ENCODE measurements at regions not wholly inside any gene's neighbourhood (a gene's known extent, or its start where the extent isn't known, plus 50 kb on each side); places are given as distances from the start of the nearest gene placed in this dataset.

GRCh38 chr3:190972196-190972595 is 109.7 kb upstream of the GMNC start:
- WGBS, 2 experiments (ENCODE audit: extremely low coverage in 2 of 2, insufficient read length in 1 of 2) = no CpG with 5 or more reads among the region's 5 CpGs
- Histone ChIP-seq H2AK5ac (ENCODE audit: low read depth, low read length) (no peak overlapping the region), H3K56ac (ENCODE audit: extremely low read depth, insufficient read depth, low read length) (no peak overlapping the region), H3K4me2 (ENCODE audit: low read depth, low read length) (no peak overlapping the region), H3K9me3 (ENCODE audit: control insufficient read depth, insufficient read depth, low read length) (no peaks in the 10 kb centered on the region), H4K8ac (ENCODE audit: low read depth in 2 of 2, low read length in 2 of 2) (no peak overlapping the region), H2AK9ac (replicated peaks; ENCODE audit: low read depth, low read length, poor library complexity) (no peak overlapping the region), H3K18ac (ENCODE audit: low read depth, low read length) (no peak overlapping the region), H3K9ac (ENCODE audit: low read depth, low read length) (no peak overlapping the region), H2BK120ac (ENCODE audit: low read depth, low read length) (no peak overlapping the region), H2BK20ac (ENCODE audit: low read depth, low read length) (no peak overlapping the region), H3K14ac (replicated peaks; ENCODE audit: low read depth, low read length) (no peak overlapping the region), H4K20me1 (ENCODE audit: insufficient read depth, low read length) (no peaks in the 10 kb centered on the region), H3K9me1 (ENCODE audit: insufficient read depth, low read length) (no peaks in the 10 kb centered on the region), H4K5ac (ENCODE audit: low read depth, low read length) (no peak overlapping the region), H3K27me3 (ENCODE audit: control insufficient read depth, insufficient read depth, low read length) (no peaks in the 10 kb centered on the region), H4K91ac (ENCODE audit: insufficient read depth, low read depth, low read length) (no peak overlapping the region), H3K27ac (ENCODE audit: insufficient read depth, low read length) (no peak overlapping the region), H2BK5ac (ENCODE audit: low read depth, low read length, poor library complexity, severe bottlenecking) (no peak overlapping the region), H3K23ac (ENCODE audit: low read depth, low read length) (no peak overlapping the region), H3K79me1 (ENCODE audit: low read depth in 1 of 2, low read length in 2 of 2) (no peaks in the 10 kb centered on the region), H3K4me1 (ENCODE audit: control insufficient read depth, insufficient read depth, low read length) (0 out of 2 replicates have a peak, but pooled peaks cover 1% of the 10 kb centered on the region), H2BK15ac (ENCODE audit: low read depth, low read length) (no peak overlapping the region), H3K4ac (ENCODE audit: low read depth, low read length) (no peak overlapping the region), H3K36me3 (ENCODE audit: control insufficient read depth, insufficient read depth, low read length) (no peaks in the 10 kb centered on the region), H3K4me3 (ENCODE audit: insufficient read depth, low read depth, low read length) (no peak overlapping the region), H2AFZ (replicated peaks; ENCODE audit: low read length, poor library complexity) (no peak overlapping the region)
- POLR2A ChIA-PET (ENCODE audit: unreplicated experiment) = no interaction called here
- DNase-seq = no peak
- CTCF ChIA-PET = no interaction called here
- TF ChIP-seq FOS (IDR thresholded peaks at IDR 0.05; ENCODE audit: low read depth, low read length) = no peak
- no peak for TF ChIP-seq USF2 (IDR thresholded peaks at IDR 0.05; ENCODE audit: low read depth, low read length)
- TF ChIP-seq MXI1 (IDR thresholded peaks at IDR 0.05; ENCODE audit: borderline replicate concordance, low read depth, low read length) = no peak
- TF ChIP-seq SMC3 (IDR thresholded peaks at IDR 0.05; ENCODE audit: low read depth, low read length) = no peak
- no peak for TF ChIP-seq MAZ (IDR thresholded peaks at IDR 0.05; ENCODE audit: borderline replicate concordance, low read depth, low read length)
- no peak for TF ChIP-seq CHD1 (IDR thresholded peaks at IDR 0.05; ENCODE audit: low read depth, low read length)
- no peak for TF ChIP-seq CEBPB (IDR thresholded peaks at IDR 0.05; ENCODE audit: low read depth, low read length)
- TF ChIP-seq RCOR1 (IDR thresholded peaks at IDR 0.05; ENCODE audit: insufficient replicate concordance, low read length) = no peak
- TF ChIP-seq POLR2A (IDR thresholded peaks at IDR 0.05; ENCODE audit: low read depth, low read length) = no peak
- TF ChIP-seq, protein P1, sequence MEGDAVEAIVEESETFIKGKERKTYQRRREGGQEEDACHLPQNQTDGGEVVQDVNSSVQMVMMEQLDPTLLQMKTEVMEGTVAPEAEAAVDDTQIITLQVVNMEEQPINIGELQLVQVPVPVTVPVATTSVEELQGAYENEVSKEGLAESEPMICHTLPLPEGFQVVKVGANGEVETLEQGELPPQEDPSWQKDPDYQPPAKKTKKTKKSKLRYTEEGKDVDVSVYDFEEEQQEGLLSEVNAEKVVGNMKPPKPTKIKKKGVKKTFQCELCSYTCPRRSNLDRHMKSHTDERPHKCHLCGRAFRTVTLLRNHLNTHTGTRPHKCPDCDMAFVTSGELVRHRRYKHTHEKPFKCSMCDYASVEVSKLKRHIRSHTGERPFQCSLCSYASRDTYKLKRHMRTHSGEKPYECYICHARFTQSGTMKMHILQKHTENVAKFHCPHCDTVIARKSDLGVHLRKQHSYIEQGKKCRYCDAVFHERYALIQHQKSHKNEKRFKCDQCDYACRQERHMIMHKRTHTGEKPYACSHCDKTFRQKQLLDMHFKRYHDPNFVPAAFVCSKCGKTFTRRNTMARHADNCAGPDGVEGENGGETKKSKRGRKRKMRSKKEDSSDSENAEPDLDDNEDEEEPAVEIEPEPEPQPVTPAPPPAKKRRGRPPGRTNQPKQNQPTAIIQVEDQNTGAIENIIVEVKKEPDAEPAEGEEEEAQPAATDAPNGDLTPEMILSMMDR (conservative IDR thresholded peaks at IDR 0.05; ENCODE audit: low read depth, low read length) = no peak
- no peak for TF ChIP-seq RAD21 (IDR thresholded peaks at IDR 0.05; ENCODE audit: low read length)
- TF ChIP-seq NFE2L2 (IDR thresholded peaks at IDR 0.05; ENCODE audit: low read depth, low read length) = no peak
- TF ChIP-seq BHLHE40 (IDR thresholded peaks at IDR 0.05; ENCODE audit: low read depth, low read length) = no peak
- no peak for TF ChIP-seq MAFK (IDR thresholded peaks at IDR 0.05; ENCODE audit: low read depth, low read length)
- TF ChIP-seq ELK1 (IDR thresholded peaks at IDR 0.05; ENCODE audit: borderline replicate concordance, low read depth, low read length) = no peak
- no peak for TF ChIP-seq RFX5 (IDR thresholded peaks at IDR 0.05; ENCODE audit: low read depth, low read length)
- no peak for ATAC-seq (ENCODE audit: low read depth)
- no TSS peak for BruUV-seq (replicated peaks)
- in situ Hi-C loops (cut with MboI; ENCODE audit: low sequenced_read_pairs) (no loop called here), dilution Hi-C loops (cut with HindIII; ENCODE audit: low sequenced_read_pairs, unreplicated experiment) (no loop called here), intact Hi-C loops (cut with micrococcal nuclease) (no loop called here)

Measured in IMR-90 (cell line).